Endothelial cell of umbilical vein (primary cell): ENCODE measurements at regions not wholly inside any gene's neighbourhood (a gene's known extent, or its start where the extent isn't known, plus 50 kb on each side); places are given as distances from the start of the nearest gene placed in this dataset.

Experiments
- BruUV-seq: library from RNA; stranded (reverse); fragments of 400-500 nt; replicated peaks from 2 replicates; lab custom pipeline; 2021; lab: Mats Ljungman, UMichigan
- CTCF ChIA-PET: fragments of 300-600, 350-600 bp; sonication (Branson Sonifier 250); formaldehyde crosslinking; loops from one replicate; lab custom pipeline; 2021; ENCODE audit warnings: antibody characterized with exemption, inconsistent platforms; lab: Charles Lee
- POLR2A ChIA-PET: fragments of 300-600, 350-600 bp; sonication (Branson Sonifier 250); formaldehyde crosslinking; loops from one replicate; lab custom pipeline; 2021; ENCODE audit warnings: antibody characterized with exemption, inconsistent platforms; lab: Charles Lee
- DNase-seq: peaks from one replicate; pipeline ENCODE4 v3.0.0-alpha.2; 2011; ENCODE audit warnings: low read depth, low spot score
- FAIRE-seq: peaks from 2 replicates; lab custom pipeline; 2011; peaks lifted over from hg19 to GRCh38; lab: Jason Lieb, UNC
- H2AFZ ChIP-seq: 2 replicates; pipeline ENCODE4 v1.6.0; 2012; ENCODE audit warnings: low read depth, low read length, control low read depth, inconsistent platforms
- H3K27ac ChIP-seq: 2 replicates; pipeline ENCODE4 v1.5.1; 2011; ENCODE audit warnings: low read depth, mild to moderate bottlenecking, control low read depth, low read length, moderate library complexity; ENCODE audit not compliant: insufficient read depth
- H3K27me3 ChIP-seq, 2 experiments: 2 replicates each; pipeline versions ENCODE4 v1.6.0 to v1.6.1; 2011; ENCODE audit warnings: low read length in 2 of 2, mixed read lengths in 1 of 2; ENCODE audit not compliant: control insufficient read depth in 2 of 2, insufficient read depth in 2 of 2
- H3K36me3 ChIP-seq, 2 experiments: 2 replicates in 1 of 2; 3 replicates in 1 of 2; pipeline ENCODE4 v1.5.1; 2011; ENCODE audit warnings: low read length in 2 of 2, mild to moderate bottlenecking in 1 of 2, moderate library complexity in 1 of 2; ENCODE audit not compliant: control insufficient read depth in 2 of 2, insufficient read depth in 2 of 2; ENCODE audit errors: extremely low read depth in 1 of 2
- H3K4me1 ChIP-seq: 3 replicates; pipeline ENCODE4 v1.5.1; 2011; ENCODE audit warnings: mild to moderate bottlenecking, low read length; ENCODE audit not compliant: control insufficient read depth, insufficient read depth; ENCODE audit errors: extremely low read depth
- H3K4me2 ChIP-seq: 2 replicates; pipeline ENCODE4 v1.6.1; 2011; ENCODE audit warnings: low read length, control low read depth, mixed read lengths; ENCODE audit not compliant: insufficient read depth
- H3K4me3 ChIP-seq, 3 experiments: fragments of 200-600 bp in 1 of 3; sonication (generic), shearing (Covaris generic) in 1 of 3; replicated peaks in 1 of 3; 2 replicates each; pipeline ENCODE4 v1.5.1; 2011 to 2016; ENCODE audit warnings: control low read depth in 3 of 3, low read length in 3 of 3, mild to moderate bottlenecking in 2 of 3, inconsistent platforms in 1 of 3, low read depth in 1 of 3, moderate library complexity in 1 of 3; ENCODE audit not compliant: insufficient read depth in 1 of 3
- H3K79me2 ChIP-seq: 2 replicates; pipeline ENCODE4 v1.6.0; 2012; ENCODE audit warnings: low read length, inconsistent platforms; ENCODE audit not compliant: control insufficient read depth, insufficient read depth
- H3K9ac ChIP-seq: replicated peaks from 2 replicates; pipeline ENCODE3; 2011; ENCODE audit warnings: low read length, control low read depth; ENCODE audit not compliant: insufficient read depth; ENCODE audit errors: extremely low read depth
- H3K9me1 ChIP-seq: replicated peaks from 3 replicates; pipeline ENCODE4 v1.6.0; 2011; ENCODE audit warnings: mild to moderate bottlenecking, low read length; ENCODE audit not compliant: control insufficient read depth, insufficient read depth; ENCODE audit errors: extremely low read depth
- H3K9me3 ChIP-seq: replicated peaks from 2 replicates; pipeline ENCODE4 v1.5.1; 2012; ENCODE audit warnings: low read length, inconsistent platforms; ENCODE audit not compliant: control insufficient read depth, insufficient read depth
- H4K20me1 ChIP-seq: replicated peaks from 2 replicates; pipeline ENCODE3; 2011; ENCODE audit warnings: mild to moderate bottlenecking, low read length; ENCODE audit not compliant: control insufficient read depth, insufficient read depth; ENCODE audit errors: extremely low read depth
- CTCF ChIP-seq, 2 donors: IDR thresholded peaks; 1 replicate in 1 of 2; 2 replicates in 1 of 2; pipeline ENCODE4 v1.5.1; 2011; ENCODE audit warnings: low read length in 2 of 2, mild to moderate bottlenecking in 2 of 2, moderate library complexity in 2 of 2, control low read depth in 1 of 2, inconsistent platforms in 1 of 2, low read depth in 1 of 2; ENCODE audit not compliant: insufficient read depth in 1 of 2; ENCODE audit errors: extremely low read depth in 1 of 2
- EZH2 ChIP-seq: IDR thresholded peaks from 2 replicates; pipeline ENCODE4 v1.6.1; 2012; ENCODE audit warnings: borderline replicate concordance, low read depth, mild to moderate bottlenecking, moderate library complexity, low read length, inconsistent platforms; ENCODE audit not compliant: severe bottlenecking
- FOS ChIP-seq: IDR thresholded peaks from 2 replicates; pipeline ENCODE4 v1.6.1; 2011; ENCODE audit warnings: mild to moderate bottlenecking, low read length, moderate library complexity, borderline replicate concordance; ENCODE audit not compliant: insufficient read depth
- GATA2 ChIP-seq: IDR thresholded peaks from 2 replicates; pipeline ENCODE4 v1.7.0; 2011; ENCODE audit warnings: low read depth, mild to moderate bottlenecking, moderate library complexity, mixed read lengths, low read length; ENCODE audit not compliant: insufficient read length, insufficient read depth
- JUN ChIP-seq: IDR thresholded peaks from 2 replicates; pipeline ENCODE4 v1.6.1; 2011; ENCODE audit warnings: borderline replicate concordance, low read depth; ENCODE audit not compliant: insufficient read length, insufficient read depth
- MAX ChIP-seq: IDR thresholded peaks from 2 replicates; pipeline ENCODE4 v1.6.1; 2011; ENCODE audit not compliant: insufficient read depth, insufficient read length
- MYC ChIP-seq: IDR thresholded peaks from one replicate; pipeline ENCODE4 v1.6.1; 2011; ENCODE audit warnings: mild to moderate bottlenecking, low read depth, low read length
- POLR2A ChIP-seq: IDR thresholded peaks from 2 replicates; pipeline ENCODE4 v1.6.1; 2012; ENCODE audit warnings: low read depth, mild to moderate bottlenecking, control low read depth, low read length
- POLR2AphosphoS5 ChIP-seq: IDR thresholded peaks from 2 replicates; pipeline ENCODE4 v1.6.1; 2012; ENCODE audit warnings: low read depth, mild to moderate bottlenecking, control low read depth, low read length, moderate library complexity; ENCODE audit not compliant: insufficient read depth
- dilution Hi-C: fragments of 300-500 bp; cut with MboI; formaldehyde crosslinking; loops from one replicate; pipeline ENCODE4 v1.15.0; 2019; ENCODE audit warnings: low sequenced_read_pairs; ENCODE audit not compliant: extremely low pct_ligation_motif_present
- intact Hi-C: fragments of 100-400 bp; cut with micrococcal nuclease; formaldehyde crosslinking; loops from one replicate; pipeline ENCODE4 v1.10.0; 2022

GRCh38 chr1:30194741-30195423, 528.5 kb downstream of the MATN1 start:
- no peaks in the 10 kb centered on the region for H3K36me3 ChIP-seq
- CTCF ChIA-PET, result no interaction called here
- no TSS peak for BruUV-seq
- no peaks in the 10 kb centered on the region for H3K9me3 ChIP-seq
- no peaks in the 10 kb centered on the region for H3K9me1 ChIP-seq
- DNase-seq (no peak), FAIRE-seq (no peak)
- H4K20me1 ChIP-seq, result no peaks in the 10 kb centered on the region
- intact Hi-C loops, result no loop called here
- dilution Hi-C loops, result no loop called here
- no peak overlapping the region for H3K4me2 ChIP-seq
- TF ChIP-seq EZH2 (no peak), MYC (no peak), CTCF (IDR thresholded peaks at IDR 0.05; ENCODE audit: extremely low read depth in 1 of 2, insufficient read depth in 1 of 2, low read depth in 1 of 2, low read length in 2 of 2) (no peak), POLR2A (no peak), GATA2 (no peak), JUN (no peak), MAX (no peak), FOS (no peak), POLR2AphosphoS5 (no peak)
- no peaks in the 10 kb centered on the region for H3K4me1 ChIP-seq
- no peak overlapping the region for H3K27ac ChIP-seq
- no peak overlapping the region for H3K4me3 ChIP-seq
- H3K79me2 ChIP-seq, result no peaks in the 10 kb centered on the region
- H3K27me3 ChIP-seq, result no peaks in the 10 kb centered on the region
- H2AFZ ChIP-seq, result no peak overlapping the region
- H3K9ac ChIP-seq, result no peak overlapping the region
- POLR2A ChIA-PET, result no interaction called here
